HEK293 (cell line): ENCODE measurements at regions not wholly inside any gene's neighbourhood (a gene's known extent, or its start where the extent isn't known, plus 50 kb on each side); places are given as distances from the start of the nearest gene placed in this dataset.

ENCODE experiments used
- CTCF ChIP-seq: fragments of 450-650 bp; formaldehyde crosslinking; IDR thresholded peaks from 2 replicates; pipeline ENCODE4 v1.5.1; 2016; ENCODE audit warnings: missing biosample characterization, missing genetic modification characterization
- PRDM2 ChIP-seq: fragments of 450-650 bp; formaldehyde crosslinking; IDR thresholded peaks from 2 replicates; pipeline ENCODE4 v1.5.1; 2016; ENCODE audit warnings: missing biosample characterization, missing genetic modification characterization, borderline replicate concordance
- TSHZ1 ChIP-seq: fragments of 450-650 bp; formaldehyde crosslinking; IDR thresholded peaks from 2 replicates; pipeline ENCODE4 v1.5.1; 2016; ENCODE audit warnings: missing biosample characterization, missing genetic modification characterization, borderline replicate concordance
- WT1 ChIP-seq: fragments of 450-650 bp; formaldehyde crosslinking; IDR thresholded peaks from 2 replicates; pipeline ENCODE4 v1.5.1; 2016; ENCODE audit warnings: missing biosample characterization, missing genetic modification characterization
- ZNF121 ChIP-seq: fragments of 450-650 bp; formaldehyde crosslinking; IDR thresholded peaks from 2 replicates; pipeline ENCODE4 v1.5.1; 2016; ENCODE audit warnings: missing biosample characterization, missing genetic modification characterization
- ZNF391 ChIP-seq: fragments of 450-650 bp; formaldehyde crosslinking; IDR thresholded peaks from 2 replicates; pipeline ENCODE4 v1.5.1; 2016; ENCODE audit warnings: low read depth, missing biosample characterization, missing genetic modification characterization, borderline replicate concordance
- ZNF449 ChIP-seq: fragments of 450-650 bp; formaldehyde crosslinking; IDR thresholded peaks from 2 replicates; pipeline ENCODE4 v1.5.1; 2017; ENCODE audit warnings: missing biosample characterization, mild to moderate bottlenecking, missing genetic modification characterization, moderate library complexity

GRCh38 chr1:104092698-104093097 is 343.0 kb downstream of the AMY1C start:
- no peak for TF ChIP-seq CTCF (tag by site-specific recombination)
- no peak for TF ChIP-seq ZNF449 (tag by site-specific recombination)
- no peak for TF ChIP-seq ZNF391
- TF ChIP-seq PRDM2 (tag by site-specific recombination) = no peak
- TF ChIP-seq ZNF121 (tag by site-specific recombination) = no peak
- TF ChIP-seq TSHZ1 = no peak
- TF ChIP-seq WT1 (tag by site-specific recombination) = no peak
